ENCODE measurements at regions not wholly inside any gene's neighbourhood (a gene's known extent, or its start where the extent isn't known, plus 50 kb on each side); places are given as distances from the start of the nearest gene placed in this dataset.

GRCh38 chr12:47017901-47018475 is 61.4 kb upstream of the PCED1B start:
- in situ Hi-C loops (cut with HindIII; ENCODE audit: low pct_unique_long_range_greater_than_20kb, low sequenced_read_pairs) = no loop called here
- peak in 1 of 2 experiments; percentile 19 for DNase-seq (ENCODE audit: low read depth in 1 of 2, low spot score in 1 of 2)
- no peak for TF ChIP-seq JUND (IDR thresholded peaks at IDR 0.05; ENCODE audit: low read depth)

GRCh38 chr12:47020211-47020821 is 59.1 kb upstream of the PCED1B start:
- no peak for TF ChIP-seq JUND (IDR thresholded peaks at IDR 0.05; ENCODE audit: low read depth)
- DNase-seq (ENCODE audit: low read depth in 1 of 2, low spot score in 1 of 2) = no peak
- in situ Hi-C loops (cut with HindIII; ENCODE audit: low pct_unique_long_range_greater_than_20kb, low sequenced_read_pairs) = no loop called here

GRCh38 chr12:47021298-47021697 is 58.1 kb upstream of the PCED1B start:
- no peak for TF ChIP-seq JUND (IDR thresholded peaks at IDR 0.05; ENCODE audit: low read depth)

GRCh38 chr12:47022296-47022695 is 57.1 kb upstream of the PCED1B start:
- in situ Hi-C loops (cut with HindIII; ENCODE audit: low pct_unique_long_range_greater_than_20kb, low sequenced_read_pairs) = no loop called here
- DNase-seq (ENCODE audit: low read depth in 1 of 2, low spot score in 1 of 2) = no peak
- no peak for TF ChIP-seq JUND (IDR thresholded peaks at IDR 0.05; ENCODE audit: low read depth)

More at GRCh38 chr12:47021298-47021697, 58.1 kb upstream of the PCED1B start:
- peak; percentile 30 to 89 for DNase-seq (ENCODE audit: low read depth in 1 of 2, low spot score in 1 of 2)
- in situ Hi-C loops (cut with HindIII; ENCODE audit: low pct_unique_long_range_greater_than_20kb, low sequenced_read_pairs) = no loop called here

GRCh38 chr12:47023311-47023710 is 56.1 kb upstream of the PCED1B start:
- DNase-seq (ENCODE audit: low read depth in 1 of 2, low spot score in 1 of 2) = no peak
- in situ Hi-C loops (cut with HindIII; ENCODE audit: low pct_unique_long_range_greater_than_20kb, low sequenced_read_pairs) = no loop called here
- TF ChIP-seq JUND (IDR thresholded peaks at IDR 0.05; ENCODE audit: low read depth) = no peak

- DNase-seq (ENCODE audit: low read depth in 1 of 2, low spot score in 1 of 2) = no peak
- TF ChIP-seq JUND (IDR thresholded peaks at IDR 0.05; ENCODE audit: low read depth) = no peak
- in situ Hi-C loops (cut with HindIII; ENCODE audit: low pct_unique_long_range_greater_than_20kb, low sequenced_read_pairs) = no loop called here
Observed at GRCh38 chr12:47023953-47024352, 55.5 kb upstream of the PCED1B start.

GRCh38 chr12:47024463-47024862 is 55.0 kb upstream of the PCED1B start:
- DNase-seq (ENCODE audit: low read depth in 1 of 2, low spot score in 1 of 2) = no peak
- in situ Hi-C loops (cut with HindIII; ENCODE audit: low pct_unique_long_range_greater_than_20kb, low sequenced_read_pairs) = no loop called here
- no peak for TF ChIP-seq JUND (IDR thresholded peaks at IDR 0.05; ENCODE audit: low read depth)

GRCh38 chr12:47025349-47025748 is 54.1 kb upstream of the PCED1B start:
- no peak for TF ChIP-seq JUND (IDR thresholded peaks at IDR 0.05; ENCODE audit: low read depth)
- in situ Hi-C loops (cut with HindIII; ENCODE audit: low pct_unique_long_range_greater_than_20kb, low sequenced_read_pairs) = no loop called here
- no peak for DNase-seq (ENCODE audit: low read depth in 1 of 2, low spot score in 1 of 2)

GRCh38 chr12:47025798-47026197 is 53.6 kb upstream of the PCED1B start:
- DNase-seq (ENCODE audit: low read depth in 1 of 2, low spot score in 1 of 2) = no peak
- no peak for TF ChIP-seq JUND (IDR thresholded peaks at IDR 0.05; ENCODE audit: low read depth)
- in situ Hi-C loops (cut with HindIII; ENCODE audit: low pct_unique_long_range_greater_than_20kb, low sequenced_read_pairs) = no loop called here

GRCh38 chr12:47026291-47026690 is 53.1 kb upstream of the PCED1B start:
- in situ Hi-C loops (cut with HindIII; ENCODE audit: low pct_unique_long_range_greater_than_20kb, low sequenced_read_pairs) = no loop called here
- DNase-seq (ENCODE audit: low read depth in 1 of 2, low spot score in 1 of 2) = no peak
- no peak for TF ChIP-seq JUND (IDR thresholded peaks at IDR 0.05; ENCODE audit: low read depth)

Data from T47D (cell line).